ENCODE measurements at regions not wholly inside any gene's neighbourhood (a gene's known extent, or its start where the extent isn't known, plus 50 kb on each side); places are given as distances from the start of the nearest gene placed in this dataset.
"Not testable (repeated sequence)": the region's sequence is repeated elsewhere in the genome, so short reads cannot be mapped to it uniquely, and the experiment has no call there.

DNA sequence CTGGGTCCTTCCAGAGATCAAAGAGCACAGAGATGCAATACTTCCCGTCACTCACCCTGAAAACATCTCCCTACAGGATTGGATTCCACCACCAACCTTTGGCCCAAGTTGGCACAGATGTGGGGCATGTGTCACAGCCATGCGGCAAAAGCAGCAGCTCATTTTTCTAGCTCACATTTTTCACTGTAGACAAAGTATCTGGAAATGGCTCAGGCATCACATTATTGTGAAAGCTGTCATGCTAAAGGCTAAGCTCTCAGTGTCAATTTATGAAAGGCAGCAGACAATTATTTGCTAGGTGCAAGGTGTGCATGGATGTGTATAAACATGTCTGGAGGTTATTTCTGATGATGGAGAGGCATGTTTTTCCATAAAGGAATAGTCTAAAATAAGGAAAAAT lies 213.3 kb upstream of the PRNP start:
- peak; percentile 38 for DNase-seq (ENCODE audit: low read depth)

DNA sequence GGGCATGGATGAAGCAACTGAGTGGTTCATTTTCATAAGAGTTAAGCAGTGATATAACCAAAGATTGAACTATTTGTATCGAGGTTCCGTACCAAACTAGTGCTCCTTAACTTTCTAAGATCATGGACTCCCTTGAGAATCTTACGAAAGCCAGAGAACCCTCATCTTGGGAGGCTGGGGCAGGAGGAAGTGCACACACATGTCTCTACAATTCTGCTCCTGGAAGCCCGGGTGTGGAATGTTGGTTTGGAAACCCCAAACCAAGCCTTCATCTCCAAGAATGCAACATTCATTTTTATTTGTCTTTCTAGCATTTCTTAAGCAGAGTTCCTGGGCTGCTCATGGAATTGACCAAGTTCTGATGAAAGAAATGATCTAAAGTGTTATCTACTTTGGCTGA lies 215.0 kb upstream of the PRNP start:
- no peak for DNase-seq (ENCODE audit: low read depth)

DNA sequence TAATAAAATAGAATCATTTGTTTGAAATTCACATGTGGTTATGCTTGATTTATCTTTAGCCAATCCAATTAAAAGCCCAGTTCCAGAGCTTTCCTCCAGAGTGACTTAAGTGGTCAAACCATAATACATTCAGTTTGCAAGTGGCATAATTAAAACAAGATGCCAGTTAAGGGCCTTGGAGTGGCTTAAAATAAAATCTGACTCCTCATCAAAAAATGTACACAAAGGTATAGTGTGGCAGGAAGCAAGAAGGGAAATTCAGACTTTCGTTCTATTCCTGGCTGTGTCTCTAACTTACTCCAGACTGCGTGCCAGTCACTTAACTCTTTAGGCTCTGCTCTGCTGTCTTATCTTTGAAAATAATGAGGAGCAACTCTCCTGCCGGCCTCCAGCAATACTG lies 215.9 kb upstream of the PRNP start:
- DNase-seq (ENCODE audit: low read depth) = peak; percentile 26

DNA sequence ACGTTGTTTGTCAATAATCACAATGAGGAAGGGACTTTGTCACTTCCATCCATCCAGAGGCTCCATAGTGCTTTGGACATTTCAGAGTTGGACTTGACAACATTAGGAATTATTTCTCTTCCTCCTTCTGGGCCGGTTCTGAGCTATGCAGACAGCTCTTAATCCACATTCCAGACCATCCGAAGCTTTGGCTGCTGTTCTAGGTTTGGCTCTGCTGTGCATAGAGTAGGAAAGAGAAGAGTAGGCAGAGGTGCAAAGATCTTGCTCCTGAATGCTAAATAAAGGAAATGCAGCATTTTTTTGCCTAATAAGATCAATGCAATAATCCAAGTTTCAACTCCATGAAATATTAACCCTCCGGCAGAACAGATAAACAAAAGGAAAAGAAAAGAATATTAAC lies 216.3 kb upstream of the PRNP start:
- DNase-seq (ENCODE audit: low read depth) = no peak

DNA sequence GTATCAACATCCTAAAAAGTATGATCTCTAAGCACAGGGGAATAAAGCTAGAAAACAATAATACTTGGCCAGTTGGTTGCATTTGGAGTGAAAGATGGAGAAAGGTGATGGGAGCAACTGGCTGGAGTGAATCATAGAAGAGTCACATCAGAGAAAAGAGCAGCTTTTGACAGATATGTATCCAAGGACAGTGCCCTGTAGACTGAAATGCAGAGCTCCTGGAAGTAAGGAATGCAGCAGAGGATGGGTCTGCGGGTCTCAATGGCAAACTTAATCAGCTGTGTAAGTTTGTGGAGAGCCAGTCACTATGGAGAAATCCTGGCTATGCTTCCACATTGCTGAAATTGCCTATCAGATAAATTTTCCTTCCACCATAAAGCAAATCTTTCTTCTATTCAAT lies 218.1 kb upstream of the PRNP start:
- DNase-seq (ENCODE audit: low read depth) = no peak

DNA sequence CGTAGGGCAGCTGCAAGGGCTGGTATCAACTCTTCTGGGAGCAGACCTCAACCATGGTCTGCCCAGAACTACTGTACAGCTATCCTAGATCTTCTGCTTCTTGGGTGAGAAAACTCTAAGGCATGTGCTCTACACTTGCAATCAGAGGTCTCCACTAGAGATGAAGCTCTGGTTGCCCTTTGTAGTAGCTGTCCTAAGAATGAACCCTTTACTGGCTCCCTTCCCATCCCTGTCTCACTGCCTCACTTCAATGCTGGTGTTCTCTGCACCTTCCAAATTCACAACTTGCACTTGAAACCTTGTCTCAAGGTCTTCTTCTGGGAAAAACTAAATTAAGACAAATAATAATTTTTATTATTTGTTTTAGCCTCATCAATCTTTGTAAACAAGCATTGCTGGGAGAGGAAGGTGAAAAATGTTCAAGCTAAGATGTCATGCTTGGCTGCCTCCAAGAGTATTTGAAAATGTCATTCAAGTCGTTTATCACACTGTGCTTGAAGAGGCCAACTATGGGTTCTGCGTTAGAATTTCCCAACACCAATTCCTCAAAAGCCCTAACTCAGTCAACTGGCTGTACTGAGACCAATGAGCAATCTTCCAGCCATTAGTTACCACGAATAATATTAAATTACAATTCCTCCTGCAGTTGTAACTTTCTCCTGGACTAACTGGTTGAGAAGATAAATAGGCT lies 216.9 kb upstream of the ADRA1D start:
- no peak for DNase-seq (ENCODE audit: low read depth)

DNA sequence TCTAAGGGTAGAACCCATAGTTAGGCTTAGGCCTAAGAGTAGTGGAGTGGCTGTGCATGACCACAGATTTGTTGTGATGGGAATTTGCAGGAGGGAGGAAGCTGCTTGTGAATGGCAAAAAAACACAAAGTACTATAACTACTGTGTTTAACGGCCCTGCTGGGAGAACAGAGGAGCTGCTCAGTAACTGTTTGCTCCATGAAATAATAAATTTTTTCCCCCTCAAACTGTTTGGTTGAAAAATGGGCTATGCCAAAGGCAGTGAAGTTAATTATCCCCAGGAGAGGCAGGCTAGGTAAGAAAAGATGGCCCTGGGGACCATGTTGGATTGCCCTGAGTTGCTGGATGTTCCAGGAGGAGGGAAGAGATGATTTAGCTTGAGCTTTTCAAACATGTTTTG lies 216.1 kb upstream of the ADRA1D start:
- no peak for DNase-seq (ENCODE audit: low read depth)

DNA sequence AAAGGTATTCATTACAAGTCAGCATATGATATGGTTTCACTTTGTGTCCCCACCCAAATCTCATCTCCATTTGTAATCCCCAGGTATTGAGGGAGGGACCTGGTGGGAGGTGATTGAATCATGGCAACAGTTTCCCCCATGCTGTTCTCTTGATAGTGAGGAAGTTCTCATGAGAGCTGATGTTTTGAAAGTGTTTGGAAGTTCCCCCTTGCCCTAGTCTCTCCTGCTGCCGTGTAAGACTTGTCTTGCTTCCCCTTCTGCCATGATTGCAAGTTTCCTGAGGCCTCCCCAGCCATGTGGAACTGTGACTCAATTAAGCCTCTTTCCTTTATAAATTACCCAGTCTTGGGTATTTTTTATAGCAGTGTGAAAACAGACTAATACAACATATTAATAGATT lies 213.7 kb upstream of the ADRA1D start:
- DNase-seq (ENCODE audit: low read depth) = not testable (repeated sequence)

DNA sequence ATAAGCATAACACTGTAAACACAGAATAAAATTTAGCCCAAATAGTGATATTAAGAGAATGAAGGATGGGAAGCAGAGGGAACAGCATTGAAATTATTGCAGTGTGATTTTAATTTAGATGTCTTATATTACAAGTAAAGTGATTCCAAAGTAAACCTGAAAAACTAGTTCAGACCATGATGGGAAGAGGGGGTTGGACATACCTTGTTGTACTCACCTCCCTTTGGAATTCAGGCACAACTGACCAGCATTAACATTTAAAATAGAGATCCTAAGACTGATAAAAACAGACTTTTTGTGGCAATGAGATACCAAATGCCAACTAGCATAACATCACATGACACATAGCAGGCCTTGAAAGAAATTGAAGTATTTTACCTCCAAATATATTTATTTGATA lies 210.0 kb upstream of the ADRA1D start:
- no peak for DNase-seq (ENCODE audit: low read depth)

DNA sequence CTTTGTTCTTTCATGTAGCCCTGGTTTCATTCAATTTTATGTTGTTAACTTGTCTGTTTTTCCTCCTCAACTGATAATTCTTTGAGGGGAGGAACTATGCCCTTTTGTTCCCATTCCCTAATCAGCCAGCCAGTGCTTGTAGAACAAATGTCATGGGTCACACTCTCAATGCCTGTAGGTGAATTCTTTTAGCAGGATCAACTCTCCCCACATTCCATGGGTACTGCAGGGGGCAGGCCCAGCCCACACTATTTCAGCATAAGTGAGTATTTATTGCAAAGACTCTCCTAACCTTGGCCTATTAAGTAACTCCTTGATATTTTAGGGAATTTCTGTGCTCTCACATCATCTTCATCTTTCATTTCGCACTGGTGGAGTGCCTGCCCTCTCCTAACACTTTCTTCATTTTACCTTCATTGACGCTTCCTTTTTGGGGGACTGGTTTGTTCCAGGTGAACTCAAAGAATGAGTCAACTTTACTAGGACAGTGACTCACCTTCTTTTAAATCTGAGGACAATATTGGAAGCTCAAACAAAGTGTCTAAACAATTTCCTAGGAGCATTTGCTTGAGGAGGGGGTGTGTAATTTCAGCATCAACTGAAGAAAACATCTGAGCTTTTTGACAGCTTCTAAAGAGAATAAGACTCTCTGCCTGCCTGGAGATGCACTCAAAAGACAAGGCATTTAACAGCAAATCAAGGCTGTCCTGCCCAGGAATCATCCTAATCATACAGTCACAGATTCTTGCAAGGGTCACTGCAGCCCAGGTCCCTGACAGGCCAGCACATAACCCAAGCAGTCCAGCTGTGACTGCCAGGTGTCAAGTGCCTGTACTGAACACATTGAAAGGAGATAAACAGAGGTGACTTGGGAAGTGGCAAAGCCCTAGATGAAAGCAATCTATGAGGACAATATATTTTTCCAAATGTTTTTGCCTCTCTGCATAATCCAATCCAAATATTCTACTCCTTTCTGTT lies 208.8 kb upstream of the ADRA1D start:
- no peak for DNase-seq (ENCODE audit: low read depth)

DNA sequence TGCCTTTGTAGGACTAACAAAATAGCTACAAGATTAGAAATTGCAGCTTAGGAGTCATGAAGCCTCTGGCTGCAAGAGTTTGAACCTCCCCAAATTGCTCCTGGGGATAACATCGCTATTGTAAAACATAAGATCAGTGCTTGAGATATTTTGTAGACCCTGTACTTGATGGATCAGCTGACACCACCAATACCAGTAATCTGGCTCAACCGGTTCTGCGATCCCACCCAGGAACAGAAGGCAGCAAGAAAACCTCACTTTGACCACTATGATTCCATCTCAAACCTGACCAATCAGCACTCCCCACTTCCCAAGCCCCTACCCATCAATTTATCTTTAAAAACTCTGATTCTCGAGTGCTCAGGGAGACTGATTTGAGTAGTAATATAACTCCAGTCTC lies 206.9 kb upstream of the ADRA1D start:
- no peak for DNase-seq (ENCODE audit: low read depth)

DNA sequence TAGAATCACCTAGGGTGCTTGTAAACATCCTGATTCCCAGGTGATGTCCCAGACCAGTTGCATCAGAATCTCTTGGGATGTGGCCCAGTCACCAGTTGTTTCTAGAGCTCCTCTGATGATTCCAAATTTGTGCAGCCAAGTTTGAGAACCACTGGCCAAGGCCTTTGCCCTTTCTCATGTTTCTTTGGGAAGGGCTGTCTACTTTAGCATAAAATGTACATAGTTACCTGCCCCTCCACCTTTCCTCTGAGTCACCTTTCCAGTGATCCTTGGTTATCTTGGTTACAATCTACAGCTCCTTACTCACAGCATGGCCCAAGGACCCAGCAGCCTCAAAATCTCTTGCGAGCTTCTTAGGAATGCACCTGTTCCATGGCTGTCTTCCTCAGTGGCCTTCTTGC lies 206.2 kb upstream of the ADRA1D start:
- DNase-seq (ENCODE audit: low read depth) = no peak

DNA sequence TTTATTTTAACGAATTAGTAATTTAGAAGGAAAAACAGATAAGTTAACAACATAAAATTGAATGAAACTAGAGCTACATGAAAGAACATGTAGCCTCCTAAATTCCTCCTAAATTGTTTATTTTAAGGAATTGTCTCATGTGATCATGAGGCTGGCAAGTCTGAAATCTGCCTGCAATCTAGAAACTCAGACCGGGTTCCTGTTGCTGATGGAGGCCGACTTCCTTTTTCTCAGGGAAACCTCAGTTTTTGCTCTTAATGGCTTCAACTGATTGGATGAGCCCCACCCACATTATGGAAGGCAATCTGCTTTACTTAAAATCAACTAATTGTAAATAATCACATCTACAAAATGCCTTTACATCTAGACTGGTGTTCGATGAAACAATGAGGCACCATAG lies 205.0 kb upstream of the ADRA1D start:
- no peak for DNase-seq (ENCODE audit: low read depth)

DNA sequence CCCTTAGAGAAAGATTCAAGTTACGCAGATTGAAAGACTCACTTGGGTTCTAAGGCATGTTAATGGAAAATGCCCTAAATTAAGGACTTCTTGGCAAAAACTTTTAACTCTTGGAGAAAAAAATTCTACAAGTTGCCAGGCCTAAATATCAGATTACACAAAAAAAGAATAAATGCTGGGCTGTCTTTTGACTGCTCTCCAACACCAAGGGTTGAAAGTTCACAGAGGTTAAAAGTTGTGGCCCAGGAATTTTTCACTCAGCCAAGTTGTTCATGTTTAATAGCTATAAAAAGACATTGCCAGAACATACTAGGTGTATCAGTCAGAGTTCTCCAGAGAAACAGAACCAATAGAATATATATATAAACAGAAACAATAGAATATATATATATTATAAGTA lies 204.3 kb upstream of the ADRA1D start:
- DNase-seq (ENCODE audit: low read depth) = peak; percentile 24

DNA sequence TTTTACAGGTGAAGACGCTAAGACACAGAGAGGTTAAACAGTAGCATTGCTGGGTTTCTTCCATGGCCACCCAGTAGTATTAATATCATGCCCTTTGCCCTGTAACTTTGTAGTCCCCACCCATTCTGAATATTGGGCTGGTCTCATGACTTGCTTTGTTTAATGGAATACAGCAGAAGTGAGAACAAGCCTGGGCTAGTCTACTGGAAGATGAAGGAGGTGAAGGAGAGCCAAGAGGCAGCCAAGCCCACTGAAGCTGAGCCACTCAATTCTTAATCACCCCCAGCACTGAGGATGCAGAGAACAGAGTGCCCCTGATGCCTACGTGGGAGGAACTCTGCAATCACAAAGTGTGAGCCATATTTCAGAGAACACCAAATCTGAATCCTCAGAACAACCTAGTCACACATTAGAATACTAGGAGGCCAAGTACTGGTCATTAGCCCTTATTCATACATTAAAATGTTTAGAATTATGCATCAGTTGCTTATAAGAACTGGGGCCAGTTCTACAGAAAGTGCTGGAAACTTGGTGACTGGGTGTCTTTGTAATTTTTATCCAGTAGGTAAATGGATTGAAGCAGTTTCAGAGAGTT lies 202.5 kb upstream of the ADRA1D start:
- no peak for DNase-seq (ENCODE audit: low read depth)

DNA sequence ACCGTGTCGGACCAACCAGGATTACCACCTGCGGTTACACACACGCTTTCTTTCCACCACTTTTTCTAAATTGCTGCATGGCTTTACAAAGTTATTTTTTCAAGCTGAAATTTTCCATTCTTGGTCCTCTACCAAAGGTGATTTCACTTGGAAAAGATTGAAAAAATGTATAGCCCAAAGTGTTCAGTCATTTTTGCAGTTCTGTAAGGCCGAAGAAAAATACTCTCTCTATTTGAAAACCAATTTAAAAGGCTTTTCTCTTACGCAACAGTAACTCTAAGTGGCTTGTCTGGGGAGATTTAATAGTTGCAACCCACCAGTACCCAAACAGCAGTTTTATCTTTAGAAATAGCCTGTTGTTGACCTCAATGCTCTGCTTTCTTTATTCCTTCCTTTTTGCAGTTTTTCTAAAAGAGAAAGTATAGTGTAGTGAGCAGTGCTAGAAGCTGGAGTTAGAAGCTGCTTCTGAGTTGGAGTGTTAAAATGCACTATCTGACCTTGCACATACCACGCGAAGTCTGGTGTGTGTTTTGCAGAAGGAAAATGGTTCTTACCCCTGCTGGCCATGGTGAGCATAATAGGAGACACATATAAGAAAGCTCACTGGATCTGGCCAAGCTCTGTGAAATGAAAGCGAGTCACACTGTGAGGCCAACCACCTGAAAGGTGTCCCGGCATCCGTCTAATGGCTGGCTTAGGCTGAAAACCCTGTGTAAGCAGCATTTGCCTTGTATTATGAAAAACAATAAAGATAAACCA lies 201.0 kb upstream of the ADRA1D start:
- no peak for DNase-seq (ENCODE audit: low read depth)

DNA sequence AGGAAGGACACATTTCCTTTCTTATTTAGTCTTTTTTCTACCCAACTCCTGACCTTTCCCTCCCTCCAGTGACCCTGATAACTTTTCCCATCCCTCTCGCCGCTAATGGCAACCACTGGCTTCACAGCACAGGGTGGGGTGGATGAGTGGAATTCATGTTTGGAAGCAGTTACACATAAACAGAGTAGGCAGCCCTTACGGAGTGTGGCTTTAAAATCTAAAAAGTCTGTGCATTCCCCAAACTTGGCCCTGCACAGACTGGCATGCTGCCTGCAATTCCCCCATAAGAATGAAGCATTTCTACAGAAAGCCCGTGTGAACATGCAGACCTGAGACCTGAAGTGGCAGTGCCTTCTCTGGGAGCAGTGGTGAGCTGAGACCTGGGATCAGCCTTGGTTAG lies 196.7 kb upstream of the ADRA1D start:
- DNase-seq (ENCODE audit: low read depth) = no peak

DNA sequence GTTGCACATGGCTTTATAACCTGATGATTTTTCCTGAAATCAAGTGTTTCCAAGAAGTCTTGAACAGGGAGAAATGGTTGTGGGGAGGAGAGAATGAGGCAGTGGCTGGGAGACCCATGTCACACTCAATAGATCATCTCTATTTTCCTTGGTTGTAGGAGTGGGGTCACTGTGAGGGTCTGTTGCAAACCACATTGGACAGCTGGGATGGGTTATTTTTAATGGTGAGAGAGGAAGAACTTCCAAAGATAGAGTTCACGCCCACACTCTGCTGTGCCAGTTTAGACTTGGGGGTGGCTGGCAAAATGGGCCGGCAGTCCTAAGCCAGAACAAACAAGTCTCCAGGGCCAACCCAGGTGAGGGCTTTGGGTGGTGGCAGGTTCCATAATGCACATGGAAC lies 196.2 kb upstream of the ADRA1D start:
- DNase-seq (ENCODE audit: low read depth) = peak; percentile 85

DNA sequence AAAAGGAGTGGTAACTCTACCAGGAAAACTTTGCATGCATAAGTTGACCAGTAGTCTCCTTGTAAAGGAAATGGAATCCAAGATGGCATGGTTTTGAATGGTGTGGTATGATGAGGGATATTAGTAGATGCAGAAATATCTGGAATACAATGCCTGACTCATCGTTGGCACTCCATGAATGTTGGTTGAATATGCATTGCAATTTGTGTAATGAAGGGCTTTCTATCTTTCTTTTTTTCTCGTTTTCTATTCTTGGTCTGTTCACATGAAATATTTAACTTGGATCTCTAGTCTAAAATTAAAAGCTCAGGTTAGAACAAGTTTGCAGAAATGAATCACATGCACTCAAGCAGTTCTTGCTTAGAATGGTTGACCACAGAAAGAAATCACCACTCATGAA lies 195.3 kb upstream of the ADRA1D start:
- DNase-seq (ENCODE audit: low read depth) = peak; percentile 62

DNA sequence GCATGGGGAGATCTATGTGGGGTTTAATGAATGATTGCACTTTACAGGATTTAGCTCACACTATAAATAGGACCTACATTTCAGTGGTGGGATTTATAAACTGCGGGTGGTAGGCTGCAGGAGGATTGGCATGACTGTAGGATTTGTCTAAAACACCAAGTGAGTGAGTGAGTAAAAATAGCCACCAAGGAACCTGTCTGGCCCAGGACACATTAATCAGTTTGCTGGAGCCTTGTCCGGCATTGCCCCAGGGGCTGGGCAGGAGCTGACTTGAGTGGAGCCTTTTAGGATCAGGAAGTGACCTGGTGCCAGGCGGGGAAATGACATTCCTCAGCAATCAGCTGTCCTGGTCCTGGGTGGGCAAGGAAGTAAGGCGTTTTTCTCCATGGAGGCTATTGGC lies 193.9 kb upstream of the ADRA1D start:
- DNase-seq (ENCODE audit: low read depth) = peak; percentile 67

DNA sequence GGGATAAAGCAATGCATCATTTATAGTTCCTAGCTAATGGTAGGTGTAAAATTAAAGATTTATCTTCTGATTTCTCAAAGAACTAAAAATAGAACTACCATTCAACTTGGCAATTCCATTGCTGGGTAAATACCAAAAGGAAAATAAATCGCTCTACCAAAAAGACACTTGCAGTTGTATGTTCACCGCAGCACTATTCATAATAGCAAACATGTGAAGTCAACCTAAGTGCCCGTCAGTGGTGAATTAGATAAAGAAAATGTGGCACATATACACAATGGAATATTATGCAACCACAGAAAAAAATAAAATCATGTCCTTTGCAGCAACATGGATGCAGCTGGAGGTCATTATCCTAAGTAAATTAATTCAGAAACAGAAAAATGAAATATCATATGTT lies 192.8 kb upstream of the ADRA1D start:
- DNase-seq (ENCODE audit: low read depth) = no peak

DNA sequence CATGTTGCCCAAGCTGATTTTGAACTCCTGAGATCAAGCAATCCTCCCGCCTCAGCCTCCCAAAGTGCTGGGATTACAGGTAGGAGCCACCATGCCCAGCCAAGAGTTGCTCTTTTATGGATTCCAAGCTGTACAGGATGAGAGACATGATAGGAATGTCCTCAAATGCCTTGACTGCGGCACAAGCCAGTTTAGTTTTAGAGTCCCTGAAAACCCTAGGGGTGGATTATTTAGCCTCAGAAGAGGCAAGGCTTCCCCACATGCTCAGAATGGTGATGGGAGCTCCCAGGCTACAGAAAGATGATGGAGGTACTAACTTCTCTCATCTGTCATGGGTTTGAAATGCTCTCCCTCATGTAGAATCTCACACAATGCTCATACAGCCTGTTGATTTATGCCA lies 192.1 kb upstream of the ADRA1D start:
- no peak for DNase-seq (ENCODE audit: low read depth)
